ENCODE measurements at regions not wholly inside any gene's neighbourhood (a gene's known extent, or its start where the extent isn't known, plus 50 kb on each side); places are given as distances from the start of the nearest gene placed in this dataset.

DNA sequence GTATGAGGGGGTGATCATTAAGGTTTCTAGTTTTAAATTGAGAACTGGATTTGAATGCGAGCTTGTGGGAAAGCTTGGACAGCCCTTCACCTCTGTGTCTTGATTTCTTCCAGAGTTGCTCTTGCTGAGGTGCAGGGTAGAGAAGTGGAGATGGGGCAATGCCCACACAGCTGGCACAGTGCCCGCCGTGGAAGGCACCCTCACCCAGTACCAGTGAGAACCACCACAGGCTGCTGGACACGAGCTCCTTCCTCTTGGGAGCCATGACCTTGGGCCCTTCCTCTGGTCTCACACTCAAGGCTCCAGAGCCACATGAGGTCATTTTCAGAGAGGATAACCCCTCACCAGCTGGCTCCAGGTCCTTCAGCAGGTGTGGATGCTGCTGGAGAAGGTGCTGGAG is 67.3 kb downstream of the DACT2 start:
- TF ChIP-seq, protein P1, sequence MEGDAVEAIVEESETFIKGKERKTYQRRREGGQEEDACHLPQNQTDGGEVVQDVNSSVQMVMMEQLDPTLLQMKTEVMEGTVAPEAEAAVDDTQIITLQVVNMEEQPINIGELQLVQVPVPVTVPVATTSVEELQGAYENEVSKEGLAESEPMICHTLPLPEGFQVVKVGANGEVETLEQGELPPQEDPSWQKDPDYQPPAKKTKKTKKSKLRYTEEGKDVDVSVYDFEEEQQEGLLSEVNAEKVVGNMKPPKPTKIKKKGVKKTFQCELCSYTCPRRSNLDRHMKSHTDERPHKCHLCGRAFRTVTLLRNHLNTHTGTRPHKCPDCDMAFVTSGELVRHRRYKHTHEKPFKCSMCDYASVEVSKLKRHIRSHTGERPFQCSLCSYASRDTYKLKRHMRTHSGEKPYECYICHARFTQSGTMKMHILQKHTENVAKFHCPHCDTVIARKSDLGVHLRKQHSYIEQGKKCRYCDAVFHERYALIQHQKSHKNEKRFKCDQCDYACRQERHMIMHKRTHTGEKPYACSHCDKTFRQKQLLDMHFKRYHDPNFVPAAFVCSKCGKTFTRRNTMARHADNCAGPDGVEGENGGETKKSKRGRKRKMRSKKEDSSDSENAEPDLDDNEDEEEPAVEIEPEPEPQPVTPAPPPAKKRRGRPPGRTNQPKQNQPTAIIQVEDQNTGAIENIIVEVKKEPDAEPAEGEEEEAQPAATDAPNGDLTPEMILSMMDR (IDR thresholded peaks at IDR 0.05; ENCODE audit: low read length): no peak
- no peak for TF ChIP-seq EZH2 (optimal IDR thresholded peaks at IDR 0.05; ENCODE audit: low read depth, low read length)
